H9 (cell line): ENCODE measurements at regions not wholly inside any gene's neighbourhood (a gene's known extent, or its start where the extent isn't known, plus 50 kb on each side); places are given as distances from the start of the nearest gene placed in this dataset.

Experiments used
- DNase-seq: peaks from one replicate; pipeline ENCODE4 v3.0.0-alpha.2; 2017
- H2AFZ ChIP-seq: one replicate; pipeline ENCODE4 v1.6.1; 2013; ENCODE audit warnings: mild to moderate bottlenecking, low read length, control low read depth, moderate library complexity
- H2AK5ac ChIP-seq: 2 replicates; pipeline ENCODE4 v1.6.1; 2013; ENCODE audit warnings: low read length, control low read depth, mixed read lengths; ENCODE audit not compliant: insufficient read length
- H2BK120ac ChIP-seq: one replicate; pipeline ENCODE4 v1.6.1; 2013; ENCODE audit warnings: low read depth, mild to moderate bottlenecking, low read length, control low read depth, inconsistent platforms; ENCODE audit not compliant: poor library complexity, severe bottlenecking
- H2BK12ac ChIP-seq: 2 replicates; pipeline ENCODE4 v1.6.1; 2013; ENCODE audit warnings: low read length, control low read depth, mixed read lengths, low read depth; ENCODE audit not compliant: insufficient read length
- H2BK15ac ChIP-seq: 2 replicates; pipeline ENCODE4 v1.6.1; 2013; ENCODE audit warnings: low read depth, low read length, control low read depth
- H2BK20ac ChIP-seq: one replicate; pipeline ENCODE4 v1.6.1; 2013; ENCODE audit warnings: low read depth, mild to moderate bottlenecking, low read length, control low read depth, inconsistent platforms; ENCODE audit not compliant: poor library complexity, severe bottlenecking
- H2BK5ac ChIP-seq: 2 replicates; pipeline ENCODE4 v1.6.1; 2013; ENCODE audit warnings: low read length, control low read depth, mixed read lengths; ENCODE audit not compliant: insufficient read length
- H3K14ac ChIP-seq: 2 replicates; pipeline ENCODE4 v1.6.1; 2013; ENCODE audit warnings: low read length, control low read depth; ENCODE audit not compliant: insufficient read depth
- H3K18ac ChIP-seq: 2 replicates; pipeline ENCODE4 v1.6.1; 2013; ENCODE audit warnings: low read depth, mild to moderate bottlenecking, mixed read lengths, low read length, control low read depth; ENCODE audit not compliant: insufficient read length
- H3K23ac ChIP-seq: 2 replicates; pipeline ENCODE4 v1.6.1; 2013; ENCODE audit warnings: low read length, control low read depth, mixed read lengths, low read depth; ENCODE audit not compliant: insufficient read length
- H3K23me2 ChIP-seq: 2 replicates; pipeline ENCODE4 v1.6.1; 2013; ENCODE audit warnings: low read depth, mild to moderate bottlenecking, mixed read lengths, low read length, control low read depth; ENCODE audit not compliant: insufficient read length, poor library complexity, severe bottlenecking
- H3K27ac ChIP-seq: 2 replicates; pipeline ENCODE4 v1.5.1; 2013; ENCODE audit warnings: low read length, control low read depth, mixed read lengths, low read depth; ENCODE audit not compliant: insufficient read length
- H3K27me3 ChIP-seq: 2 replicates; pipeline ENCODE4 v1.6.1; 2013; ENCODE audit warnings: low read length, control low read depth, inconsistent platforms; ENCODE audit not compliant: insufficient read depth
- H3K4ac ChIP-seq: 2 replicates; pipeline ENCODE4 v1.6.1; 2013; ENCODE audit warnings: low read depth, mild to moderate bottlenecking, control low read depth, inconsistent platforms, low read length, moderate library complexity
- H3K4me1 ChIP-seq: 2 replicates; pipeline ENCODE4 v1.6.1; 2013; ENCODE audit warnings: low read length, control low read depth, inconsistent platforms; ENCODE audit not compliant: insufficient read depth
- H3K4me2 ChIP-seq: 2 replicates; pipeline ENCODE4 v1.6.1; 2013; ENCODE audit warnings: low read length, control low read depth, mixed read lengths; ENCODE audit not compliant: insufficient read length, insufficient read depth
- H3K56ac ChIP-seq: 2 replicates; pipeline ENCODE4 v1.6.1; 2013; ENCODE audit warnings: low read depth, mild to moderate bottlenecking, mixed read lengths, low read length, control low read depth; ENCODE audit not compliant: insufficient read length
- H3K79me1 ChIP-seq: 2 replicates; pipeline ENCODE4 v1.6.1; 2013; ENCODE audit warnings: low read depth, mild to moderate bottlenecking, moderate library complexity, low read length, control low read depth, inconsistent platforms; ENCODE audit not compliant: insufficient read depth, poor library complexity, severe bottlenecking
- H3K79me2 ChIP-seq: 2 replicates; pipeline ENCODE4 v1.6.1; 2013; ENCODE audit warnings: low read length, control low read depth, inconsistent platforms; ENCODE audit not compliant: insufficient read depth
- H3K9ac ChIP-seq: 2 replicates; pipeline ENCODE4 v1.6.1; 2013; ENCODE audit warnings: low read length, control low read depth, mixed read lengths; ENCODE audit not compliant: insufficient read length; ENCODE audit errors: extremely low read depth
- H3K9me3 ChIP-seq: one replicate; pipeline ENCODE4 v1.6.1; 2013; ENCODE audit warnings: low read depth, low read length, inconsistent platforms; ENCODE audit not compliant: control insufficient read depth
- H3T11ph ChIP-seq: one replicate; pipeline ENCODE4 v1.6.1; 2013; ENCODE audit warnings: mild to moderate bottlenecking, low read length, control low read depth, inconsistent platforms
- H4K20me1 ChIP-seq: one replicate; pipeline ENCODE4 v1.6.1; 2013; ENCODE audit not compliant: control insufficient read depth, insufficient read length, insufficient read depth
- H4K5ac ChIP-seq: 2 replicates; pipeline ENCODE4 v1.6.1; 2013; ENCODE audit warnings: low read depth, mild to moderate bottlenecking, mixed read lengths, low read length, control low read depth; ENCODE audit not compliant: insufficient read length
- H4K8ac ChIP-seq: replicated peaks from 2 replicates; pipeline ENCODE4 v1.6.1; 2013; ENCODE audit warnings: low read length, control low read depth, mixed read lengths, low read depth; ENCODE audit not compliant: insufficient read length
- H4K91ac ChIP-seq: 2 replicates; pipeline ENCODE4 v1.6.1; 2013; ENCODE audit warnings: low read depth, mild to moderate bottlenecking, moderate library complexity, mixed read lengths, low read length, control low read depth; ENCODE audit not compliant: insufficient read length
- H3K27ac Mint-ChIP-seq, 3 experiments: 2 replicates in 2 of 3; 3 replicates in 1 of 3; pipeline ENCODE4 v1.8.0; 2020 to 2021; ENCODE audit warnings: mixed read lengths in 3 of 3, mild to moderate bottlenecking in 1 of 3, moderate library complexity in 1 of 3
- H3K27me3 Mint-ChIP-seq: 2 replicates; pipeline ENCODE4 v1.8.0; 2021; ENCODE audit warnings: low read depth, mild to moderate bottlenecking, moderate library complexity, mixed read lengths
- H3K36me3 Mint-ChIP-seq, 3 experiments: 2 replicates in 2 of 3; 3 replicates in 1 of 3; pipeline ENCODE4 v1.8.0; 2020 to 2021; ENCODE audit warnings: low read depth in 3 of 3, mixed read lengths in 3 of 3; ENCODE audit not compliant: insufficient read depth in 1 of 3
- H3K4me1 Mint-ChIP-seq, 2 experiments: 2 replicates each; pipeline ENCODE4 v1.8.0; 2020; ENCODE audit warnings: mixed read lengths in 2 of 2
- H3K4me3 Mint-ChIP-seq, 2 experiments: 2 replicates in 1 of 2; 3 replicates in 1 of 2; pipeline ENCODE4 v1.8.0; 2020 to 2021; ENCODE audit warnings: mild to moderate bottlenecking in 2 of 2, mixed read lengths in 2 of 2, moderate library complexity in 1 of 2
- H3K9me3 Mint-ChIP-seq, 2 experiments: 2 replicates in 1 of 2; 3 replicates in 1 of 2; pipeline ENCODE4 v1.8.0; 2020; ENCODE audit warnings: mild to moderate bottlenecking in 2 of 2, mixed read lengths in 2 of 2, moderate library complexity in 1 of 2
- CTCF ChIP-seq: fragments of 200-600 bp; sonication (generic); conservative IDR thresholded peaks from 3 replicates; pipeline ENCODE4 v1.8.0; 2021; ENCODE audit warnings: antibody characterized with exemption, mild to moderate bottlenecking
- WGBS: extraction: QIAGEN DNeasy Blood & Tissue Kit; methylation state at CpG from one replicate; pipeline ENCODE4 v1.1.7; 2013; ENCODE audit warnings: missing lambda C conversion rate, low lambda C conversion rate, mixed read lengths; ENCODE audit not compliant: insufficient read length; ENCODE audit errors: extremely low coverage; 5-methylcytosine and 5-hydroxymethylcytosine counted together

- Mint-ChIP-seq H3K27ac (no peak overlapping the region), H3K9me3 (no peaks in the 10 kb centered on the region), H3K27me3 (no peaks in the 10 kb centered on the region), H3K4me1 (peaks cover 0 to 1% of the 10 kb centered on the region in 2 experiments; a peak in 1 of 4 replicates), H3K36me3 (no peaks in the 10 kb centered on the region), H3K4me3 (no peak overlapping the region)
- H3K9me3 ChIP-seq: no peaks in the 10 kb centered on the region
- H4K91ac ChIP-seq: no peak overlapping the region
- H2BK15ac ChIP-seq: no peak overlapping the region
- H2BK12ac ChIP-seq: no peak overlapping the region
- no peak overlapping the region for H3K4ac ChIP-seq
- H2BK5ac ChIP-seq: no peak overlapping the region
- no CpG with 5 or more reads among the region's 8 CpGs for WGBS
- no peaks in the 10 kb centered on the region for H3K23me2 ChIP-seq
- no peaks in the 10 kb centered on the region for H4K20me1 ChIP-seq
- no peak overlapping the region for H4K5ac ChIP-seq
- H2BK120ac ChIP-seq: no peak overlapping the region
- no peak overlapping the region for H3K14ac ChIP-seq
- DNase-seq: no peak
- no peak overlapping the region for H3K56ac ChIP-seq
- no peaks in the 10 kb centered on the region for H3K79me1 ChIP-seq
- H3K23ac ChIP-seq: no peak overlapping the region
- H3K18ac ChIP-seq: no peak overlapping the region
- H4K8ac ChIP-seq: no peak overlapping the region
- no peaks in the 10 kb centered on the region for H3K4me1 ChIP-seq
- no peak overlapping the region for H3K9ac ChIP-seq
- no peaks in the 10 kb centered on the region for H3K27me3 ChIP-seq
- no peak overlapping the region for H3K27ac ChIP-seq
- no peak for TF ChIP-seq CTCF
- H2AK5ac ChIP-seq: no peak overlapping the region
- no peak overlapping the region for H3T11ph ChIP-seq
- no peak overlapping the region for H2AFZ ChIP-seq
- H3K79me2 ChIP-seq: no peaks in the 10 kb centered on the region
- H3K4me2 ChIP-seq: no peak overlapping the region
- no peak overlapping the region for H2BK20ac ChIP-seq
These were observed 636.7 kb upstream of the SEMA3D start for GRCh38 chr7:85823396-85824080.
